HG03558 (cell line): ENCODE measurements at regions not wholly inside any gene's neighbourhood (a gene's known extent, or its start where the extent isn't known, plus 50 kb on each side); places are given as distances from the start of the nearest gene placed in this dataset.
"Not testable (repeated sequence)": the region's sequence is repeated elsewhere in the genome, so short reads cannot be mapped to it uniquely, and the experiment has no call there.

Source experiments
- ATAC-seq: cut with Tn5 transposase; IDR thresholded peaks from one replicate; pipeline ENCODE4 v1.9.1; 2021; ENCODE audit warnings: moderate number of reproducible peaks; ENCODE audit not compliant: unreplicated experiment; ENCODE audit errors: extremely low read depth

DNA sequence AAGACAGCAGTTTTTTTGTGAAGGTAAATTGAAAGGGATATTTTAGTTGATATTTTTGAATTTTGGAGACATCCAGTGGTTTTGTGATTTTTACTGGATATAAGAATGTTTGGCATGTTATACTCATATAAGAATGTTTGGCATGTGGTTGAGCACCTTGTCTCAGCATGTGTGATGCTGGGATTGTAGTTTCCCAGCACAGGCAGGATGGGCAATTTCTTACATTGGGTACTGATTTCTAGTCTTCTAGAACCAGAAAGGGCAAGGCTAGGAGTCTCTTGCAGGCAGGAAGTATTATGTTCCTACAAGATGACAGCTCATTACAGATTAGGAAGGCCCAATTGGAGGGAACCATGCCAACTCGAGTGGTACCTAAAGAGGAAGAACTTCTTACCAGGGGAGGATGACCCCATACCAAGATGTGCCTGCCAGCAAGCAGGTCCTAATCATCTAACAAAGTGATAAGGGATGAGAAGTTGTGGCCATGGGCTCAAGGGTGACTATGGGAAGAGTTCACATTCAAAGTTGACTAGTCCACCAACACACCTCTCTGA is 377.8 kb downstream of the UTRN start:
- ATAC-seq = no peak

DNA sequence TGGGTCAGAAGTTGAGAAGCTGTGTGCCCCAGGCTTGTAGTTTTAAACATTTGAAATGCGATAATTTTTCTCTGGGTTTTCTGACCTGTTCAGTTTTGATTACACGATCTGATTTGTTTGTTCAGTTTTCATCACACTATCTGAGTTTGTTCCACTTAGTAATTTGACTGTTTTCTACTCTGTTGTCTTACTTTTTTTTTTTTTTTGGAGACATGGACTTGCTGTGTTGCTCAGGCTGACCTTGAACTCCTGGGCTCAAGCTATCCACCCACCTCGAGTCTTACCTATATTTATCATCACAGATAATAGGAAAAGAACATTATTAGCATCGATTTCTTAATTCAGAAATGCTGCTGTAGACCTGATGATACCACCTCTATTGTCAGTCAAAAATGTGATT is 379.1 kb downstream of the UTRN start:
- no peak for ATAC-seq

DNA sequence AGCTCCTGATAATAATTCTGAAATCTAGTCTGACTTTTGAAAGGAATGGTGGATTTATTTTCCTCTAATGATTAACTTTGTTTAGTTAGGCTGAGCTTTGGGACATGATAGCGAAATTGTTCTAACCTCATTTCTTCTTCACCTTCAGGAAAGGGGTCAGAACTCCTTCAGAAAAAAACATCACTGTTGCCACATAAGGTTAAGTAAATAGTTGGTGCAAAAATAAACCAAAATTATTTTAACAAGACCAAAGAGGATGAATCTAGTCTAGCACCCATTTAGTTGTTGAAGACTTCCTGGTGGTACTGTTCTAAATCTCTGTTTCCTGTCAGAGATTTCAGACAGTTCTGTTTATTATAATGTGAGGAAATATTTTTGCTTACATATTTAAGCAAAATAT is 379.8 kb downstream of the UTRN start:
- no peak for ATAC-seq

DNA sequence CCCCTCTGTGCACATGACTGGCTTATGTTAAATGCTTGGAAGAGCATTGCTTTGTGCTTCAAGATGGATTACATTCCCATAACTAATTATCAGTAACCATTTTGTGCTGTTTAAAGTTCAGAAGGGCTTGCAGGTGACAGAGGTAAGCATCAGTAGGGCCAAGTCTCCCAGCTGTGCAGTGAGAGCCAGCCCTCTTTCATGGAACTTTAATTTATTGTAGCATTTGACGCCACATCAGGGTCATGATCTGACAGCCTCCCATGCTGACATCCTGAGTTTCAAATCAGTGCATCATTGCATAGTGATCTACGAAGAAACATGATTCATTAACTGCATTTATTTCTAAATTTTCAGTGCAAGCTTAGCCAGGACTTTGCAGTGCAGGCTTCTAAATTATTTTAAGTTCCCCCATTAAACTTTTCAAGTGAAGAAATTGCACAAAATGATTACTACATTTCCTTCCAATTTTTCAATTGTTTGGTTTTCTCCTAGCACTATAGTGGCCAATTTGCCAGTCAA is 380.9 kb downstream of the UTRN start:
- no peak for ATAC-seq

DNA sequence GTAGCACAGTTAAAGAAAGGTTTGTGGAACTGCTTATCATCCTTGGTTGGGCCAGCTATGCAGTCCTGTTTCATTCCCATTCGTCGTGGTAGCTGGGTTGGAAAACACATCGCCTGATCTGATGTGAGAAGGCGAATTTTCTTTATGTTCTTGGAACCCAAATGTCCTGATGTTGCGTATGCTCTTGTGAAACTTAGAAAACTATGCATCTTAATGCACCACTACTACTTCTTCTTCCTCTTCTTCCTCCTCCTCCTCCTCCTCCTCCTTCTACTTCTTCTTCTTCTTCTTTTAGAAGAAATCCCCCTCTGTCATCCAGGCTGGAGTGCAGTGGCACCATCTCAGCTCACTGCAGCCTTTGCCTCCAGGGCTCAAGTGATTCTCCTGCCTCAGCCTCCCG is 381.6 kb downstream of the UTRN start:
- no peak for ATAC-seq

DNA sequence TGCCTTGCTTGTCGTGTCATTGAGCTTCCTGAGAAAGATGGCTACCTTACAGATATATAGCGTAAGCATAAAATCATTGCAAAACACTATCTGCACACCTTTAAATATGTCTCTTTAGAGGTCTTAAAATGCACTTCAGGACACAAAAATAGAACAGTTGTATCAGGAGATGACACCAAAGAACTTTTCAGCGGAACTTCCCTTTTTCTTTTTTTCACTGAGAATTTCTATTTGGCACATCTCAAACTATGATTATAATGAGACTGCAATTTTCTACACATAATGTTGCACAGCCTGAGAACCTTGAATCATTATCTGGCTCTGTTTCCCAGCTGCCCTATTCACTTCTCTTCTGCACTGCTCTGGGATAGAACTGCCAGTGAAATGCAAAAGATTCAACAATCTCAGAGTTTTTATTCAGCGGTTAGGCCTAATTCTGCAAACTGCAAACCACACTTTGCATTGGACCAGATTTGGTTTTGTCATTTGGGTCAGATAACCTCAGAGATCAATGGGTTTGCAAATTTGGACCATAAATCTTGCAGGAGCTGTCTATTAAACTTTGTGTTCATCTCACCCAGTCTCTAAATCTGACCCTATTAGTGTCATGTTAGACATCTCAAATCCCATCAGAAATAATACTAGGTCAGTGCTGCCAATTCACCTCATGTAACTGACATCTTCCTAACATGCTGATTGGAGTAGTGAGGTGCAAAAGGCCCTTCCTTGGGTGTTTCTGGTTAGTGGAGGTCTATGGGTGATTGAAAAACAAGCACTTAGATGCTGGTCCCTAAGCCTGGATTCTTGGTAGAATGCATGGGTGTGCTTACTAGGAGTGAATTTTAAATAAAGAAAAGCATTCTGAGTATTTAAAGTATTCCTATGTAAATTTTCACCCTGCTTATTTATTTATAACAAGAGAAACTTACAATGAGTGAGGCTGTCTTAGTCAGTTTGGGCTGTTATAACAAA is 382.7 kb downstream of the UTRN start:
- ATAC-seq = no peak

DNA sequence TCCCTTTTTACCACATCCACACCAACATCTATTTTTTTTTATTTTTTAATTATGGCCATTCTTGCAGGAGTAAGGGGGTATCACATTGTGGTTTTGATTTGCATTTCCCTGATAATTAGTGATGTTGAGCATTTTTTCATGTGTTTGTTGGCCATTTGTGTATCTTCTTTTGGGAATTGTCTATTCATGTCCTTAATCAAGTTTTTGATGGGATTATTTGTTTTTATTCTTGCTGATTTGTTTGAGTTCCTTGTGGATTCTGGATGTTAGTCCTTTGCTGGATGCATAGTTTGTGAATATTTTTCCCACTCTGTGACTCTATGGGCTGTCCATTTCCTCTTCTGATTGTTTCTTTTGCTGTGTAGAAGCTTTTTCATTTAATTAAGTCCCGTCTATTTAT is 385.1 kb downstream of the UTRN start:
- ATAC-seq = not testable (repeated sequence)

DNA sequence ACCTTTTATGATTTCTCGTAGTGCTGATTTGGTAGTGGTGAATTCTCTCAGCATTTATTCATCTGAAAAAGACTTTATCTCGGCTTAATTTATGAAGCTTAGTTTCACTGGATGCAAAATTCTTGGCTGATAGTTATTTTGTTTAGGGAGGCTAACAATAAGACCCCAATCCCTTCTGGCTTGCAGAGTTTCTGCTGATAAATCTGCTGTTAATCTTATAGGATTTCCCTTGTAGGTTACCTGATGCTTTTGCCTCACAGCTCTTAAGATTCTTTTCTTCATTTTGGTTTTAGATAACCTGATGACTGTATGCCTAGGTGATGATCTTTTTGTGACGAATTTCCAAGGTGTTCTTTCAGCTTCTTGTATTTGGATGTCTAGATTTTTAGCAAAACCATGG is 388.7 kb downstream of the UTRN start:
- no peak for ATAC-seq

DNA sequence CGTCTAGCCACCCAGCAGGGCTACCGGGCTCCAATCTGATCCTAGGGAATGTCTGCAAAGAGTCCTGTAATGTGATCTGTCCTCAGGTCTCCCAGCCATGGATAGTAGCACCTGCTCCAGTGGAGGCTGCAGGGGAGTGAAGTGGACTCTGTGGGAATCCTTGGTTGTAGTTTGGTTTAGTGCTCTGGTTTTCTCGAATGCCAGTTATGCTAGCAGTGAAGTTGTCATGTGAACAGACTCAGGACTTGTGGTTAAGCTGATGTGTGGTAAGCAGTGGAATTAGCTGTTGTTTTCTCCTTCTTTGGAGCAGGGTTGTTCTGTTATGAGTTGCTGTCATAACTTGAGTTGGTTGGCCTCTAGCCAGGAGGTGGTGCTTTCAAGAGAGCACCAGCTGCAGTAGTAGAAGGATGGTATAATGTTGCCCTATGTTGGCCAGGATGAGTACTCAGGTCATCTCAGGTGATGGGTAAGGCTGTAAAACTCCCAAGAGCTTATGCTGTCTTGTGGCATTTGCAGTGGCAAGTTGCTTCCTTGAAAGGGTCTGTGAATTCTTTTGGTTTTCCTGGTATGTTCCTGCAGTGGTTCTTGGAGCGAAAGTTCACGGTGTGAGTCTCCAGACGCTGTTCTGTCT is 390.2 kb downstream of the UTRN start:
- ATAC-seq = no peak

DNA sequence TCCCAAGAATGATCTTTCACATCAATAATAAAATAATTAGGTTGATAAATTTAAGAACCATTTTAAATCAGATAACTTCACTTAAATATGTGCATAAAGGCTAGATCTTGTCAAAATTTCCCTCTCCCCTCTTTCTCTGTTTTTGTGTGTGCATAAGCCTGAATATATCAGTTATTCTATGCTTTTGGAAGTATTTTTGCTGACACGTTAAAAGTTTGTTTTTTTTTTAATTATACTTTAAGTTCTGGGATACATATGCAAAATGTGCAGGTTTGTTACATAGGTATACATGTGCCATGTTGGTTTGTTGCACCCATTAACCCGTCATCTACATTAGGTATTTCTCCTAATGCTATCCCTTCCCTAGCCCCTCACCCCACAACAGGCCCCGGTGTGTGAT is 391.2 kb downstream of the UTRN start:
- not testable (repeated sequence) for ATAC-seq

DNA sequence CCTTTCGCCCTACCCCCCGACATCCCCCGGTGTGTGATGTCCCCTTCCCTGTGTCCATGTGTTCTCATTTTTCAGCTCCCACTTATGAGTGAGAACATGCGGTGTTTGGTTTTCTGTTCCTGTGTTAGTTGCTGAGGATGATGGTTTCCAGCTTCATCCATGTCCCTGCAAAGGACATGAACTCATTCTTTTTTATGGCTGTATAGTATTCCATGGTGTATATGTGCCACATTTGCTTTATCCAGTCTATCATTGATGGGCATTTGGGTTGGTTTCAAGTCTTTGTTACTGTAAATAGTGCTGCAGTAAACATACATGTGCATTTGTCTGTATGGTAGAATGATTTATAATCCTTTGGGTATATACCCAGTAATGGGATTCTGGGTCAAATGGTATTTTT is 392.1 kb downstream of the UTRN start:
- ATAC-seq = not testable (repeated sequence)

DNA sequence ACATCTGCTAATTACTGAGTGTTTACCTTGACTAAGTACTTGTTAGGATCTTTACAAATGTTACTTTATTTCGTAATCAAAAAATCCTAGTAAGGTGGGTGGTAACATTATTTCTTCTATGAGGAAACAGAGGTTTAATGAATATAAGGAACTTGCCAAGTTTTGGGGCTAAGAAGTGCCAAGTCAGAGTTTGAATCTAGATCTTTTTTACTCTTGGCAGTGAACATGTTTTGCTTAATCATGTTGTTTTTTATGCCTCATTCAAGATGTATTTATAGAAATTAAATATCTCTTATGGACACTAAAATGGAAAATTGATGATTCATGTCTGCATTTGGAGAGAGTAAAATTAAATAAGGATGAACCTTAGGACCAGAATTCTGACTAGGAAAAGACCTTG is 393.7 kb downstream of the UTRN start:
- ATAC-seq = no peak

DNA sequence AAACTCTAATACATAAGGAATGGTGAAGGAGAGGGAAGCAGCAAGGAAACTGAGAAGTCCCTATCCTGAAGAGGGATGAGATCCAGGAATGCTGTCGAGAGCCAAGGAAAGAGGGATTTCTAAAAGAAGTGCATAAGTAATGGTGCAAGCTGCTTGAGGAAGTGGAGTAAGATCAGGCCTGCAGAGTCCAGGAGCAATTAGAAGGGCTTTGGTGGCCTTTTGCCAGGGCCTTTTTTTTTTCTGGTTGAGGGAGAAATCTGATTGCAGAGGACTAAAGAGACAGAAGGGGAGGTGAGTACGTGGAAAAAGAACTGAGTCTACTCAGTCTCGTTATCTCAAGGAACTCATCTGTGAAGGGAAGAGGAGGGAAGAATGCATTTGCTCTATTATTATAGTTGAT is 396.2 kb downstream of the UTRN start:
- ATAC-seq = no peak

DNA sequence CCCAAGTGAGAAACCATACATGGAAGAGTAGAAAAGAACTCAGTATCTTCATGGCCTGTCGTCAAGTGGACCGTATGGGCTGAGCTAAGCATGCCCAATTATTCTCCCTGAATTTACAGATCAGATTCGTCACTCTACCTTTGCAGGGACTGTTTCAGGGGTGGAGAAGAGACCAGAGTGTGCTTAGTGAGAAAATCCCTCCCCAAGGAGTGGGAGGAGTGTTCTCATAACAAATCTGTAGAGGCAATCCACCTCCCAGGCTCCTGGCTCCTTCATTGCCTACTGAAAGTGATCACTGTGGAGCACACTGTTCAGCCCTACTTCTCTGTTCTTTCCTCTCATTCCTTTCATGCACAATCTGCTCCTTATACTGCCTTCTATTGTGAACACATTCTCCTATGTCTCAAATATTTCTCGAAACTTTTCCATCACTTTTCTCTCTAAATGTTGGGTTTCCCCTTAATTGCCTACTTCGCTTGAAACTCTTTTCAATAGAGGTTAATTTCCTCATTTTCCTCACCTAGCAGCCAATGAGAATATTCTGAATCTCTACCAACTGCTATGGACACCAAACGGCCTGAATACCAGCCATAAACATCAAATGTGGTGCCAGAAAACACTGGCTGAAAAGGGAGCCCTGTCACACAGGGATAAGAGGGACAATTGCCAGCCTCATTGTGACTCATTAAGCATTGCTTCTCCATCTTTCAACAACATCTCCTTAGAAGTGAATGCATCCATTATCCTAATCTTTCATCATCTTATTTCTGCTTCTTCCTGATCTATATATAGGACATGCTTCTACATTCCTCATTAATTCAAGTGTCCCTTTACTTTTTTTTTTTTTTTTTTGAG is 398.3 kb downstream of the UTRN start:
- ATAC-seq = no peak

DNA sequence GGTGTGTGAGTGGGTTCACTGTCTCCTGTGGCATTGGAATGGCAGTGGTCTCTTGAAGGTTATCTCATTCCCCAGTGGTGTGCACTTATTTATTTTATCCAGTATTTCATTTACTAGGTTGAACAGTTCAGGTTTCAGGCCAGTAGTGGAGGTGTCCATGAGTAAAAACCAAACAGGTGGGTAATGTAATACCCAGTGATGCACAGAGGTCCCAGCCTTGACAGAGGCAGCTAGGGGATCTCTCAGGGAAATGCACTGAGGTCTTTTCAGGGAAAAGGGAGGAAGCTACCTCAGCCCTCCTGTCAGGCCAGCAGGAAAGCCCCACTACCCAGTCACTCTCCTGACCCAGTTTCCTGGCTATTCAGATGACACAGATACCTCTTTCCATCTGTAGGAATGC is 403.6 kb downstream of the UTRN start:
- no peak for ATAC-seq

DNA sequence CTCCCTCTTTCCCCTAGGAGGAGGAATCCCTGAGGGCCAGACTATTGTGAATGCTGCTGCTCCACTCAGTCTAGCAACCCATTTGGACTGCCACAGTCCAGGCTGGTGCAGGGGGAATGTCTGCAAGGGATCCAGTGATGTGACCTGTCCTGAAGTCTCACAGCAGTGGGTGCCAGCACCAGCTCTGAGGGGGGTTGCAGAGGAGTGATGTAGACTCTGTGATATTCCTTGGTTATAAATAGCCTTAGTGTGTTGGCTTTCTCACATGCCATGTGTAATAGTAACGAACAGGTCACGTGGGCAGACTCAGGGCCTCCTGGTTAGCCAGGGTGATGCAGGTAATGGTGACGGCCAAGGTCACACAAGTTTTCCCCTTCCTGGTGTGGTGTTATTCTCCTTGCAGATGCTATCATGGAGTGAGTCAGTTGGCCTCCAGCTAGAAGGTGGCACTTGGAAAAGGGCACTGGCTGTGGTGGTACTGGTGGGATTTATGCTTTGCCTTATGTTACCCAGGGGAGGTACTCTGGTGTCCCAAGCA is 404.4 kb downstream of the UTRN start:
- no peak for ATAC-seq

DNA sequence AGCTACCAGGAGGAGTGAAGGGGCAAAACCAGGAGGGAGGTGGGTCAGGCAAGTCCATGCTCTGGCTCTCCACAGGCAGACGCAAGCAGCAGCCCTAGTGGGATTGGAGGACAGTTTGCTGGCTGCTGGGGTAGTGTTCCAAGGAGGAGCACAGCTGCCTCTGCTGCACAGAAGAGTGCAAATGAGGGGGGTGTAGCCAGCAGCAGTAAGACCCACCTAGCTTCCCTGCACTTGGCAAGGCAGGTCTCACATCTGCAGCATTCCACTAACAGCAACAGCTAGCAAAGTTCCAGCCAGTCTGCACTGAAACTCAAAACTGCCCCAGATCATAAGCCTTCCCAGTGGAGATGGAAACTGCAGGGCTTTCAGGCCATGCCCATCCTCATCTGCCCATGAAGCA is 405.0 kb downstream of the UTRN start:
- no peak for ATAC-seq

DNA sequence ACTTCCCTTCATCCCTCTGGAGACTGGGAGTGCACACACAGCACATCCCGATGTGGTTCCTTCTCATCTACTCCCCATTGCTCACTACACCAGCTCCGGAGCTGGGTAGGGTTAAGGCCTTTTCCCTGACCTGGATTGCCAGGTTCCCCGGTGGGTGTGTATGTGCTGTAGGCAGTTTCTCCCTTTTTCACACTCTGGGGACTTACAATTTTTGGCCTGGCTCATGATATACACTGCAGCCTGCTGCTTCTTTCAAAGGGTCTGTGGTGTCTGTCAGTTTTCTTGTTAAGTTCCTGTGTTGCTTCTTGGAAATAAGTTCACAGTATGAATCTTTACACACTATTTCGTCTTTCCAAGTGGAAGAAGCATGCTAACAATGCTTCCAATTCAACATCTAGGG is 405.5 kb downstream of the UTRN start:
- ATAC-seq = no peak

DNA sequence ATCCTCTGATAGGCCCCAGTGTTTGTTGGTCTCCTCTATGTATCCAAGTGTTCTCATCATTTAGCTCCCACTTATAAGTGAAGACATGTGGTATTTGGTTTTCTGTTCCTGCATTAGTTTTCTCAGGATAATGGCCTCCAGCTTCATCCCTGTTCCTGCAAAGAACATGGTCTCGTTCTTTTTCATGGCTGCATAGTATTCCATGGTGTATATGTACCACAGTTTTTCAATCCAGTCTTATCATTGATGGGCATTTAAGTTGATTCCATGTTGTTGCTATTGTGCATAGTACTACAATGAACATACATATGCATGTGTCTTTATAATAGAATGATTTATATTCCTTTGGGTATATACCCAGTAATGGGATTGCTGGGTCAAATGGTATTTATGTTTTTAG is 406.9 kb downstream of the UTRN start:
- not testable (repeated sequence) for ATAC-seq
